Left renal pelvis (tissue), 4 donors: ENCODE measurements at regions not wholly inside any gene's neighbourhood (a gene's known extent, or its start where the extent isn't known, plus 50 kb on each side); places are given as distances from the start of the nearest gene placed in this dataset.

Experiments
- DNase-seq, 4 donors: peaks; one replicate each; pipeline ENCODE4 v3.0.0-alpha.2; 2013; ENCODE audit warnings: low read depth in 4 of 4, low spot score in 3 of 4

DNA sequence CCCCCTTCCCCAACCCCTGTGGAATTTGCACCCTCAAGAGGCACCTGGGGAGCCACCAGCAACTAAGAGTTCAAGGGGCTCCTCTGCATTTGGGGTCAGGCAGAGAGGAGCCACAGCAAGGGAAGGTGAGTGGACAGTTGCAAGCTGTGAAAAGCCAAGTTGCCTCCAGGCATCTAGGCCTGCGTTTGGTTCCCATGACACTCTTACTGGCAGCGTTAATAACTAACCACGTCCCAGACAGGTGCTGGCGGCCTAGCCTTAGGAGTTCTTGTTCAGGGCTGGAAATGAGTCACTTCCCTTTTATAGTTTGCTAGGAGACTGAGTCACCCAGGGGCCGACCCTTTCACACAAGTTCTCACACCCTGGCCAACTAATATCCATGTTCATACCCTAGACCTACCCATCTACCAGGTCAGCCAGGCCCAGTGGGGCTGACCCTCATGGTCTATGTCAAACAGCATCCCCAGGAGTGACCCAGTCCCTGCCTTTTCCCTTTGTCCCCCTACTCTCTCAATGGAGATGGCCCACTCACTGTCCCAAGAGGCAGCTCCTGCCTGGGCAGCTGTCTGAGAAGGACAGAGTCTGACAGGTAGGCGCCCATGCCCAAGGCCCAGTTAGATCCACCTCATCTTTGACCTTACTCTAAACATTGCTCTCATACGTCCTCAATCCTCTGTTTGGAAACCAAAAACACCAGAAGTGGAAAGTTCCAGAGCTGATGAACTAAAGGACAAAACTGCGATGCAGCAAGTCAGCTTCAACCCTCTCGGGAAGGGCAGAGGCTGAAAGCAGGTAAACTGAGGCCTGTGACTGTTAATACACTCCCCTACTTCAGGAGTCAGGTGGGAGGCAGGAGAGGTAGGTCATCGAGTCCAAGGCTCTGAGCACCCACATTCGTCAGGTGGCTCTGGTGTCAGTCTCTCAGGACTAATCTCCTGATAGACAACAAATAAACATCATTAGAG is 300.6 kb downstream of the SOX9 start:
- DNase-seq = peak in 2 of 4 donors; percentile 46 to 50

DNA sequence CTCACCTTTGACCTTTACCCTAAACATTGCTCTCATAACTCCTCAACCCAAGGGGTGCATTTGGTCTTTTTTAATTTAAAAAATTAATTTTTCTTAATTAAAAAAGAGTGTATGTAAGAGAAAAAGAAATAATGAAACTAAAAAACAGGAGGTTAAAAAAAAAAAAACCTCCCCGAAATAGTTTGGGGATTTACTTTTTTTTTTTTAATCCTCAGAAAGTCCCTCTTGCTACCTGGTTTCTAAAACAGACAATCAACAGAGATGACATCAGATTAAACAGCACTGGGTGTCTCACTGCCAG is 301.3 kb downstream of the SOX9 start:
- DNase-seq = no peak

DNA sequence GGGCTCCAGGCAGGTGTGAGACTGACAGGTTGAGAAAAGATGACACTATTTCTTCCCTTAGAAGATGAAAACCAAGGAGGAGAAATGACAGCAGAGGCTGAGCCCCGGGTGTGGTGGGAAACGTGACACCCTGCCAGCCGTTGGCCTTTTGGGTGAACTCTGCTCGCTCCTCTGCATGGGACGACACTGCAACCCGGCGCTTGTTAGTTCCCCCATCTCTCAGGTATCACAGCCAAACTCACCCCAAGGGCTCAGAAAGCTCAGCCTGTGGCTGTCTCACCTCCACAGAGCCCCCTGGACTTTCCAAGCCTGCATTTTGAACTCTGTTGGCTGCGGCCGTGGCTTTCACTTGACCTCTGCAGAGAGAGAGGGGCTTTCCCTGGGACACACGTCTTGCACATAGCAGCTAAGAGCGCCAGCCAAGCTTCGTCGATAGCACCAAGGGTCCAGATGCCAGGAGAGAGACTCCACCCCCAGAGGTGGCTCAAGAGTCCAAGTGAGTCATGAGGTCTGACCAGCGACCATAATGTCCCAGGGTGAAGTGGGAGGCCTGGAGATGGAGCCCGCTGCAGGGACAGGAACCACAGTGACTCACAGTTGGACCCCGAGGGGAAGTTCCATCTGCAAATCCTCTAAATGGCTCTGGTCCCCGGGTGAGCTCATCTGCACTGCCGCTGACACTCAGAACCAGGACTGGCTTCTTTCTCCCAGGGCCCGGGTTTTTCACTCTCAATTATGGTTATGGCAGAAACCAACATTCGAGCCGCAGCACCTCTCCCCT is 301.9 kb downstream of the SOX9 start:
- no peak for DNase-seq

DNA sequence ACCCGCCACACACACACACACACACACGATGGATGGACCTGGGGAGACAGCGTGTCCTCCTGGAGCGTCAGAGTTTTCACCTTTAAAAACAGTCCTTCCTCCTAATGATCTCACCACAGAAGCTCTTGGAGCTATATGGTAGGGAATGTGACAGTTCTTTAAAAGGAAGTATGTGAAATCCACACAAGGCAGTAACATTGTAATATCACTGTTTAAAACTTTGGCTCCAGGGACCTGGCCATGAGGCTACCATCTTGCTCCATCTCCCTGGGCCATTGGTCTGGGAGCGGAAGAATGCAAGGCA is 302.4 kb downstream of the SOX9 start:
- DNase-seq = no peak

DNA sequence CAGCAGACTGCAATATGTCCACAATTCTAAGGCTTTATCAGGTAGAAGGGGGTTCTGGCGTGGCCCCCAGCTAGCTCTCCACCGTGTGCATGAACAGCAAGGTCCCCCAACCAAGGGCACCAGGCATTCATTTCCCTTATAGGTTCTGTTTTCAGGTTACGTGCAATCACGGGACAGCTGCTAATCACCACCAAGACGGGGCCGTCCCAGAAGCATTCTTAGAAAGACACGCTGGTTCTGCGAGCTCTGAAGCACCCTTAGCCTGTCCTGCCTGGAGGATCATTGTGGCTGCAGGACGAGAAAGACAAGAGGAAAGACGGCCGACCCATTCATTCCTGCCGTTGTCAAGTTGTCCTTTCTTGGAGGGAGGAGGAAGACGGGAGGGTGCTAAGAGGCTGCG is 302.9 kb downstream of the SOX9 start:
- no peak for DNase-seq

DNA sequence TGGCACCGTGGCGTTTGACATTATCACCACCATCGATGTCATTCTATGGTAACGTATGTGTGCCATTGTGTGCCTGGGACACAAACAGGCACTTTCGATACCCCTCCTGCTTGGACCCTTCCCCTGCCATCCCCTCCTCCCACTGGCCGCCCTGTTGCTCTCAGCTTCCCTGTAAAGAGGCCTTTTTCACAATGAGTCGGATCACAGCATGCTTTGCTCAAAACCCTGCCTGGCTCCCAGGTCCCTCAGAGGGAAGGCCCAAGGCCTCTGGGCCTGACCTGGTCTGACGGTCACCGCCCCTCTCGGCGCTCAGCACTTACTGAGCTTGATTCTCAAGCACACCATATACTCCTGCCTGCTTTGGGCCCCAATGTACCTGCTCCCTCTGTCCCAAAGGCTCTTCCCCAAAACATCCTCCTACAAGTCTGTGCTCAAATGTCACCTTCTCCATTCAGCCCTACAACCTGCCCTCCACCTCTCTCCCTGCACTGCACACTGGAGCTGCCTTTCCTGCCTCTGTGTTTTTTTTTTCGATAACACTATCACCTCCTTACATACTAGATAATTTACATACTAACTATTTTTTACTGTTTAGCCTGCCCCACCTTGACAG is 303.8 kb downstream of the SOX9 start:
- DNase-seq = no peak

DNA sequence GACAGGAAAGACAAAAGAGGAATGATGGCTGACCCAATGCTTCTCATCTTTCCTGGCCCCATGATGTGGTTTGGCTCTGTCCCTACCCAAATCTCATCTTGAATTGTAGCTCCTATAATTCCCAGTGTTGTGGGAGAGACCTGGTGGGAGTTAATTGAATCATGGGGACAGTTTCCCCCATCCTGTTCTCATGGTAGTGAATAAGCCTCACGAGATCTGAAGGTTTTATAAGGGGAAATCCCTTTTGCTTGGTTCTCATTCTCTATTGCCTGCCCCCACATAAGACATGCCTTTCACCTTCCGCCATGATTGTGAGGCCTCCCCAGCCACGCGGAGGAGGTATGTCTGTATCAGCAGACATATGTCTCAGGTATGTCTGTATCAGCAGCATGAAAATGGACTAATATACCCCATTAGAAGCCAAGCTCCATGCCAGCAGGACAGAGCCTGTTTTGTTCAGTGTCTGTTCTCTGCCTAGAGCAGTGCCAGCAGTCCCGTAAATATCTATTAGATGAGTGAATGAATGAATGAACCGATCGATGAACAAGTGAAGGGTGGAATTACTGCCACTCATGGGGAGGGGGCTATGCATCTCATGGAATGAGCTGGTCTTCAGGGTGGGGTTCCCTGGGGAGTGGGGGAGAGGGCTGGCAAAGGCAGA is 304.4 kb downstream of the SOX9 start:
- DNase-seq = no peak

DNA sequence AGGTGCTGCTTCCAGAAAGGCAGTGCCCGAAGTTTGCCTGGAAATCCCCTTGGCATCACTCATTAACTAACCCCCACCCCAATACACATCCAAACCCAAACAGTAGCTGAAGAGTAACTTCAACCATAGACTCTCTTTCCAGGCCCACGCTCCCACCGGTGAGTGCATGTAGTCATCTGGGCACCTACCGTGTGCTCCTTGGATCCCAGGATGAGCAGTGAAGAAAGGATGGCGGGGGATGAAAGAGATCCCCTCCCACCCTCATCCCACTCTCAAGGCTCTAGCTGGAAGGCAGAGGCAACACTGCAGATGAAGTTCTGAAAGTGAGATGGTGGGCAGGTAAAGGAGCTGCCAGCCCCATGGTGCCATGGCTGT is 305.0 kb downstream of the SOX9 start:
- no peak for DNase-seq

DNA sequence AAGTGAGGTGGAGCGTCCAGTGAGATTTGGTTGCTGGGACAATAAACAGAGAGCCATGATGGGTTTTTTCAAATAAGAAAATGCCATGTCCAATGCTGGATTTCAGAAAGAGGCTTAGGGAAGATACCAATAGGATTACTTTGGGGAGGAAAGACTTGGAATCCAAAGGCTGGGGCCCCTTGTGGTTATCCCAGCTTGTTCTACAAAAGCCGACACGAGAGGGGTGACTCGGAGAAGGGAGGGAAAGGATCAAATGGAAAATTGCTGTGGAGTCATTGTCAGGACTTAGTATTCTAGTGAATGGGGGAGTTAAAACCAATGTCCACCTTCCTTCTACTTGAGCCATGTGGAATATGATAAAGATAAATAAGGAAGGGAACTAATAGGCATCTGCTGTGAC is 305.5 kb downstream of the SOX9 start:
- DNase-seq = no peak

DNA sequence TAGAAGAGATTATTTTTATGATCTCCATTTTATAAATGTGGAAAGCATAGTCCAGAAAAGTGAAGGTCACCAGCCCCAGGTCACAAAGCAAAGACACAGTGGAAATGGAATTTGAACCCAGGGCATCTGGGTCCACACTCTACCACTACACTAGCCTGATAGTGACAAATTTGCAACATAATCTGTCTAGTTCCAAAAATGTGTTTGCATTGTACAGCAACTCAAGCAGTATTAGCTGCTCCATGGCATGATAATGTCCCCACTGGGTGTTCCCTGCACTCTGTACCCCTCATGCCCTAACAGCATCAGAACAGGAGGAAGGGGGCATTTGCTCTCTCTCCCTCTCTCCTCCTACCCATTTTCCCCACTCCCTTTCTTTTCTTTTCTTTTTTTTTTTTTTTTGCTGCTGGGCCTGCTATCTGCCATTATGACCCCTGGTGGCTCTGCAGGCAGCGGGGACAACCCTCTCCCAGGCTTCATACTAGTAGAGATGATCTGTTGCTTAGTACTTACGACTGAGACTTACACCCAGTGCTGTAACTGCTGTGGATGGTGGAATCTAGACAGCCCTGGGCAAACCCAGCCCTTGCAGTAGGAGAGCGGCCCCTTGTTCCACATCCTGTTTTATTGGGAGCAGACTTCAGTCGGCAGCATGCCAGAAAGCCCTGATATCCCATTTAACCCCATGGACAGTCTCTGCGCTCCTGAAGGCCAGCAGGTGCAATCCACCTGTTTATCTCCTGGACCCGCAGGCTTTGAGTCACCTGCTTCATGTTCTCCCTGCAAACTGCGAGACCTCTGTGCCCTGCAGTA is 306.3 kb downstream of the SOX9 start:
- DNase-seq = no peak

DNA sequence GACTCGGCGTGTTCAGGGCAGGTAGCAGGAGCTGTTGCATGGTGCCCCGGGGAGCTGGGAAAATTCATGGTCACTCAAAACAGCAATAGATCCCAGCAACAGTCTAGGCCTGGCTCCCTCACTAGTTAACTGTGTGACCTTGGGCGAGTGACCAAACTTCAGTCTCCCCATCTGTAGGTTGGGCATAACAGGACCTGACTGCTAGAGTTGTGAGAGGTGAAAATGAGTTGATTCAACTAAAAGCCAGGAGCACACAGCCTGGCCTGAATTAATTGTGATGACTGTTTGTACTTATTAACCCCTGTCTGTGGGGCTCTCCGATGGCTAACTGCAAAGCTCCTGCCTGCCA is 306.9 kb downstream of the SOX9 start:
- DNase-seq = no peak

DNA sequence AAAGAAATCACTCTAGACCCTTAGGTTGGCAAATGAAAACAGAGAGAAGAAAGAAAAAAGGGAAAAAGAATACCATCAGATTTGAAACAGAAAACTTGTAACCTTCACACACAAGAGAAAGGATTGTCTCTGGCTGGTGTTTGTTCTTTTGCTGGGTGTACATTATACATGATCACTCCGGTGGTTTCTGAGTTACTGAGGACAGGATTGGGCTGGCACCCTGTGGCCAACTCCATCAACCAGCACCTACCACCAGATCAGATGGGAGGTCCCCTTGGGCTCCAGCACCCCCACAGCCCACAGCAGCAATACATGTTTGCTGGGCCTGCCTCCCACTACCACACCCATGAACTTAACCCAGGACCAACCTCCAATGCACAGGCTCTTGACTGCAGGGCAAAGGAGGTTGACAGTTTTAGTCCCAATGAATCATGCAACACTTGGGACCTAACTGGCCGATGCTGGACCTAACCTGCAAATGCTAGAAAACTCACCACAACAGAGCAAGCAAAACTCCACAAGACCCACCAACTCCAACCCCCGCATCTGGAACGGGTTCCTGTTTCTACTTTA is 308.3 kb downstream of the SOX9 start:
- no peak for DNase-seq

DNA sequence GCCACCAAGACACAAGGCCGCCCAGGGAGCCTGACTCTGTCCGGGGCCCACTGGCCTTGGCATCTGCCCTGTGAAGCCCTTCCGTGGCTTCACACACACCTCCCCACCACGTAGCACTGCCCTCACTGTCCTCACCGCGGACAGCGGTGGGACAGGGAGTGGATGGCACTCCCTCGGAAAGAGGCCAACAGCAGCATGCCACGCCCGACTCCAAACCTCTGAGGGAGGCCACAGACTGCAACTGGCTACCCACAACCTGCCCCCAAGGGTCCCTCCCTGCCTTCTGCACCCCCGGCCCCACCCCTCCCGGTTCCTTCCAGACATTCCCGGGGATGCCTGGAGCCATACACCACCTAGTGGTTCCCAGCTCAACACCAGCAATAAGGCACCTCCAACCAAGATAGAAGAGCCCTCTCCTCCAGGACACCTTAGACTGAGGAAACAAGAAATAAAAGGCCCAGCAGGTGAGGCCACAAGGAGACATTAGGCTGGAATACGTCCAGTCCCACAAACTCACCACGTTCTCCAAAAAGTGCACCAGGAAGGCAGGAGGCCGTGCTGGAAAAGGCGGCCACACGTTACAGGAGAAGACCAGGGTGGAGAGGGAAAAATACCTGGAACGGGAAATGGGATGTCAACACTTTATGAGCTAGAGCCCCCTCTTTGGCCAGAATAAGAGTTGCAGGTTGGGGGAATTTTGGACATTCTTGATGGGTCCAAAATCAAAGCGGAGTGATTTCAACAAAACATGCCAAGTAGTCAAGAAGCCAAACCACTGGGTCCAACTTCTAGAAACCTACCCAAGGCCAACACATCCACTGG is 310.0 kb downstream of the SOX9 start:
- DNase-seq = no peak

DNA sequence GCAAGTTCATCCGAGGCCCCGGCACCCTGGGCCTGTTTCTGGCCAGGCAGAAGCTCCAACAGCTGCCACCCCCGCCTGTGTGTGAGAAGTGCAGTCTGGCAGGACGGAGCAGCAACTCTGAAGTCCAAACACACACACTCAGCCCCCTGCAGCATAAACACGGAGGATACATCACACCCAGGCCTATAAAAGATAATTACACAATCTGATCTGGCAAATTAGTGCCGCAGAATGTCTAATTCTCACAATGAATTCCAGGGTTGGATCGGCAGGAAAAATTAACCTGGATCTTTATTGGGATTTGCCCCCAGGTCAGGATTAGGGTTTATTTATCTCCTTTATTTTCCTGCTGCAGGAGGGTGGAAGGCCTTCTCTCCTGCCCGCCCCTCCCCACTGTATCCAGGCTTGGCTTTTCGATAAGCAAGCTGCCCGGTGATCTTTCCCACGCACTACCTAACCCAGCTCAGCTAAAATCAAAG is 311.4 kb downstream of the SOX9 start:
- DNase-seq = no peak

DNA sequence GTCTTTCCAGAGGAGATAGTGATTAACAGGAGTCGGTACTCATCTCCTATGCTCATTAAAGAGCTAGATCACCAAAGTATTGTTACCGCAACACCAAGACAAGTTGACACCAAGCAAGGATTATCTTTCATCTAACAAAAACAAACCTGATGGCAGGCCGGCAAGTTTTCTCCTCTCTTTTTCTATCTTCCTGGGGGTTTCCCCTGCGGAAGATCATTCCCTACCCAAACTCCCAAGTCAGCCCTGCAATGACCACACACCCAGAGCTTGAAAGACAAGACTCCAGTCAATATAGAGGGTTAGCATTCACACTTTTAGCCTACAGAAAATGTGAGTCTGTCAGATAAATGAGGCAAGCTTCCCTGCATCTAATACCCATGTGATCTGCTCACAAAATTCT is 312.1 kb downstream of the SOX9 start:
- DNase-seq = no peak

DNA sequence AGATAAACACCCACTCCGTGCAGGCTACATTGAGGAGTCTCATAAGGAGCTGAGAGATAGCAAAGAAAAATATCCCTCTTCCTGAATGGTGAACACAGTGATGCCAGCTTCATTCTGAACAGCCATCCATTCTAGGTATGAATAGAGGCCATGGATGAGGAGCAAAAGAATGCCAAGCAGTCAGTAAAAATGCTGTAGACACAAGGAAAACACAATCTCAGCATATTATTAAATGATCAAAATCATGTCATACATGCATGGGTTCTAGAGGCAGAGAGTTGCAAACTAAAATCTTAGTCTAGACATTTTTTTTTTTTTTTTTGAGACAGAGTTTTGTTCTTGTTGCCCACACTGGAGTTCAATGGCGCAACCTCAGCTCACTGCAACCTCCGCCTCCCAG is 313.0 kb downstream of the SOX9 start:
- no peak for DNase-seq

DNA sequence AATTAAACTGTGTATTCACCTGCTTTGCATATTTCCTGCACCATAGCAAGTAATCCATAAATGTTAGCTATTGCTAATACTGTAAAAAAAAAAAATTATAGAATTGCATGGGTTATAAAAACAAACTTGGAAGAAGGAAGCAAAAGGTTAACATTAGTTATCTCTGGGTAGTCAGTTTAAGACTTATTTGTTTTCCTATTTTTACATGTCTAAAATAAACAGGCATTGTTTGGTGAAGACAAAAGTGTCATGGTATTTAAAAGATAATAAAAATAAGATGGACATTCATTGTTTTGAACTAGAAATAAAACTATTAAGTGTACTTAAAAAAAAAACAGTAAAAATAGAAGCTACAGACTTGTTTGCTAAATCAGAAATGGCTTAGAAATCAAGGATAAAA is 313.8 kb downstream of the SOX9 start:
- DNase-seq = no peak

DNA sequence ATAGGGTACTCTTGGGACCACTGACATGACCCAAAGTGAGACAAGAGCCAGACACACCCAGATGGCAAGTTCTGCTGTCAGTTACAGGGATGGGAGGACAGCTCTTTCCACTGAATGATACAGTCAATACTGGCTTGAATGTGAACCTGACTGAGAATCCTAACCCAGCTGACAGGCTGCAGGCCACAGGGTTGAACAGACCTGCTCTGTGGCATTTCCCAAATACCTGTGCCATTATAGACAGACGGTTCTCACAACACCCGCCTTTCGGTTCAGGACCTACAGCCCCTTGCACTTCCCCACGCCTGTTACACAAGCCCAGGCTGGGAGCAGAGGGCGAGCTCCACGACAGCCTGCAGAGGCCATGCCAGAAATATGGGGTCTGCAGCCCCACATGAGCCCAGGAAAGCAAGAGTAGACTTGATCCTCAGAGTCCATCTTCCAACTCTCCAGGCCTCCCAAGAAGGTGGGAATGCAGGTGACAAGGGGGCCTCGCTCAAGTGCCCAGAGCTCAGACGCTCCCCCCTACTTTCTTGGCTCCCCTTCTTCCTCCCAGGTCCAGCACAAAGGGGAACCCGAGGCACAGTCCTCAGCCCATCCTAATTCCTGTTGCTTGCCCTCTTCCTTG is 314.3 kb downstream of the SOX9 start:
- DNase-seq = no peak

DNA sequence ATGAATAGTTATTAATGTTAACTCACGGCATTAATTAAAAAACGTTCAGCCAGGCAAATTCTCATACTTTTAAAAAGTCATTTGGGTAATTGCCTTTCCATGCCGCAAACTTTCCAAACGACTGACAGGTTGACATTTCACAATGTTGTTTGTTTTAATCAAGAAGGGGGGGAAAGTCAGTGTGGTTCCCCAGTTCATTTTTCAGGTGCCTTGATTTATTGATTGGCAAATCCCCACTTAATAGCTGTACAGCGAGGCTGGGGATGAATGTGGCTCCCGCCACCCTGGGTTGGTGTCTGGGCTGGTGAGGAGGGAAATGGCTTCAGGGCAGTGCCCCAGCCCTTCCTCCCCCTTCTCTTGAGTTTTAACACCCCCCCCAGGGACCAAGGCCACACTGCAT is 318.0 kb downstream of the SOX9 start:
- no peak for DNase-seq
